Upper lobe of right lung (tissue), 1 donor: ENCODE measurements at regions not wholly inside any gene's neighbourhood (a gene's known extent, or its start where the extent isn't known, plus 50 kb on each side); places are given as distances from the start of the nearest gene placed in this dataset.

Experiments
- ATAC-seq: fragments of 200-7000 bp; cut with Tn5 transposase; one replicate; pipeline ENCODE4 v1.9.1; 2020; ENCODE audit warnings: mild to moderate bottlenecking, moderate library complexity
- DNase-seq: peaks from one replicate; pipeline ENCODE4 v3.0.0-alpha.2; 2020
- H3K27ac ChIP-seq: fragments of 200-600 bp; one replicate; pipeline ENCODE4 v1.8.0; 2022
- H3K27me3 ChIP-seq: fragments of 200-600 bp; one replicate; pipeline ENCODE4 v1.8.0; 2022; ENCODE audit warnings: mild to moderate bottlenecking
- H3K36me3 ChIP-seq: fragments of 200-600 bp; one replicate; pipeline ENCODE4 v1.8.0; 2022
- H3K4me1 ChIP-seq: fragments of 200-600 bp; one replicate; pipeline ENCODE4 v1.8.0; 2022
- H3K4me3 ChIP-seq: fragments of 200-600 bp; one replicate; pipeline ENCODE4 v1.8.0; 2022; ENCODE audit warnings: mild to moderate bottlenecking
- H3K9me3 ChIP-seq: fragments of 200-600 bp; one replicate; pipeline ENCODE4 v1.8.0; 2022
- intact Hi-C: fragments of 100-400 bp; cut with DNase I; formaldehyde crosslinking; loops from one replicate; pipeline ENCODE4 v1.11.0; 2022
- TF ChIP-seq, protein P1 (sequence below): fragments of 200-600 bp; IDR thresholded peaks from one replicate; pipeline ENCODE4 v1.8.0; 2022; ENCODE audit warnings: antibody characterized with exemption
- donor health status: DM: no; HTN: yes; CAD: no; lungs with severe emphysema.

DNA sequence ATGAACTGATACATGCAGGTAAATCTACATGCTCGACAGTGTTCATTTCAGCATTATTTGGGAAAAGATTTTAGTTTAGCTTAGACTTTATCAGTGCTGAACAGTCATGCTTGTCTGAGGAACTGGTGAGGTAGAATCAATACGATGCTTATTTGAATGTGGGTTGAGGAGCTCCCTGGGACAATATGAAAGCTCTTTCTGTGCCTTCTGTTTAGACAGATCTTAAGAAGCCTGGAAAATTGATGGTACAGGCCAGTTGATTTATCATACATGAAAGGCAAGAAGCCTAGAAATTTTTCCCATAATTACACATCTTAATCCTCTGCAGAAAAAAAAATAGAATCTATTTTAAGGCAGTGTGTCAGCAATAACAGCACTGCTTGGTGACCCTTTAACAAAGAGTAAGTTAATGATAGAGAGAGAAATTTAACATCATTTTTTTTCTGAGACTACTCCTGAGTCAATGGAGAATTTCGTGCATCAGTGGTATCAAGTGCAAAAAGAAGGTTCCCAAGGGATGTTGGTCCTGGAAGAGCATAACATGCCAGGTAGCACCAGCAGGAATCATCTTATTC lies 252.2 kb upstream of the CDH20 start:
- Histone ChIP-seq H3K4me3 (no peak overlapping the region), H3K4me1 (no peaks in the 10 kb centered on the region), H3K9me3 (no peaks in the 10 kb centered on the region), H3K36me3 (no peaks in the 10 kb centered on the region), H3K27ac (no peak overlapping the region), H3K27me3 (no peaks in the 10 kb centered on the region)
- ATAC-seq (no peak), DNase-seq (no peak)
- TF ChIP-seq, protein P1, sequence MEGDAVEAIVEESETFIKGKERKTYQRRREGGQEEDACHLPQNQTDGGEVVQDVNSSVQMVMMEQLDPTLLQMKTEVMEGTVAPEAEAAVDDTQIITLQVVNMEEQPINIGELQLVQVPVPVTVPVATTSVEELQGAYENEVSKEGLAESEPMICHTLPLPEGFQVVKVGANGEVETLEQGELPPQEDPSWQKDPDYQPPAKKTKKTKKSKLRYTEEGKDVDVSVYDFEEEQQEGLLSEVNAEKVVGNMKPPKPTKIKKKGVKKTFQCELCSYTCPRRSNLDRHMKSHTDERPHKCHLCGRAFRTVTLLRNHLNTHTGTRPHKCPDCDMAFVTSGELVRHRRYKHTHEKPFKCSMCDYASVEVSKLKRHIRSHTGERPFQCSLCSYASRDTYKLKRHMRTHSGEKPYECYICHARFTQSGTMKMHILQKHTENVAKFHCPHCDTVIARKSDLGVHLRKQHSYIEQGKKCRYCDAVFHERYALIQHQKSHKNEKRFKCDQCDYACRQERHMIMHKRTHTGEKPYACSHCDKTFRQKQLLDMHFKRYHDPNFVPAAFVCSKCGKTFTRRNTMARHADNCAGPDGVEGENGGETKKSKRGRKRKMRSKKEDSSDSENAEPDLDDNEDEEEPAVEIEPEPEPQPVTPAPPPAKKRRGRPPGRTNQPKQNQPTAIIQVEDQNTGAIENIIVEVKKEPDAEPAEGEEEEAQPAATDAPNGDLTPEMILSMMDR, result no peak
- intact Hi-C loops, result no loop called here

DNA sequence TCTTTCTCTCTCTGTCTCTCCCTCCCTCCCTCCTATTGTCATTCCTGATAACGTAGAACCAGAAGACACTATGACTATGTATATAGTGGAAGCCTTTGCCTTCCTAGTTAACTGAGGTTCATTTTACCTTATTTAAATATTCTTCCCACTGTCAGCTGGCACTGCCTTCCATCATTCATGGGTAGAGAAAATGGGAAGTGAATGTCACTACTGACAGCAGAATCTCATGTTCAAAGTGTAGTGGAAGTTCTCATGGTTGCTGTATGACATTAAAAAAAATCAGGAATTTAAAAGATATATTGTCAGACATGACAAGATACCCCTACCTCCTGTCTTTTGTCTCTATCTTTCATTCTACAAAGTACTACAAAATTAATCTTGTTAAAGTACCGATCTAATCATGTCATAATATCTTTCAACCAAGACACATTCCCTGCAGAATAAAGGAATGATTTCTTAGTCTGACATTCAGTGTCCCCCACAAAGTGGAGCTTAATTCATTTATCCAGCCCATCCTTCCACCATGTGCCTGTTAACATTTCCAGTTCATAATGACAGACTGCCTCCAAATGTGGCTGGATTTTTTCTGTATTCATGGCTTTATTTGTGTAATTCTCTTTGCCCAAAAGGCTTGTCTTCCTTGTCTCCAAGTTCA lies 250.1 kb upstream of the CDH20 start:
- Histone ChIP-seq H3K27me3 (no peaks in the 10 kb centered on the region), H3K27ac (no peak overlapping the region), H3K9me3 (no peaks in the 10 kb centered on the region), H3K36me3 (no peaks in the 10 kb centered on the region), H3K4me1 (no peaks in the 10 kb centered on the region), H3K4me3 (no peak overlapping the region)
- TF ChIP-seq, protein P1, result no peak
- ATAC-seq (no peak), DNase-seq (no peak)
- intact Hi-C loops, result no loop called here

DNA sequence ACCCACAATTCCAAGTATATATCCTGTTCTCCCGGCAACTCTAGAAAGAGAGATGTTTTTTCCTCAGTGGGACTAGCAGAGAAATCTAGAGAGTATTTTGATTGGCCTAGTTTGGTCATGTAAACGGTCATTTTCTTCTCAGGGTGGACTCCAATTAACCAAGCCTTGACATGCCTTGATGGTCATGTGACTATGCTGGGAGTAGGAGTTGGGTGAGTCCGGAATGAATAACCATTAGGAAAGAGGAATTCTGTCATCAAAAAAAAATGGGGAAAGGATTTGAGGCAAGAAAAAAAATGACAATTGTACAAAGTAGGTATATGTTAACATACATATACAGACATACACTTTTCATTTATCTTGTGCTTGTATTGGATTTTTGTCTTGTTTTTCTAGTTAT lies 248.2 kb upstream of the CDH20 start:
- intact Hi-C loops, result no loop called here
- TF ChIP-seq, protein P1, result no peak
- Histone ChIP-seq H3K36me3 (no peaks in the 10 kb centered on the region), H3K27me3 (no peaks in the 10 kb centered on the region), H3K4me3 (no peak overlapping the region), H3K27ac (no peak overlapping the region), H3K4me1 (no peaks in the 10 kb centered on the region), H3K9me3 (no peaks in the 10 kb centered on the region)
- ATAC-seq (no peak), DNase-seq (no peak)

DNA sequence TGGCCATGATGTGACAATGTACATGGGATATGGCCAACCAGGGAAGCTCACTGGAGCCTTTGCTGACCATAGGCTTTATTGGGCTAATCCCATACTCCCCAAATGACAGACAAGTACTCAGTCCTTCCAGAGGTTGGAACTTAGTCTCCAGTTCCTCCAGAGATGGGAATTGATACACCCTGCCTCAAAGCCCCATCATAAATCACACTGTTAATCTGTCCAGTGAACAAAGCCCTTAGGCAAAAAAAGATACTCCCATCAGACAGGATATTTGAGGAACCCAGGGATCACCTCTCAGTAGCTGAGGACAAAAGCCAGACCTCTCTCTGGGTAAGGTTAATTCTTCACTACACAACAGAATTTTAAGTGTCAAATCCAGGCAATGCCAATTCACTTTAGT lies 247.5 kb upstream of the CDH20 start:
- TF ChIP-seq, protein P1, result no peak
- H3K9me3 ChIP-seq, result no peaks in the 10 kb centered on the region
- H3K4me3 ChIP-seq, result no peak overlapping the region
- H3K4me1 ChIP-seq, result no peaks in the 10 kb centered on the region
- intact Hi-C loops, result no loop called here
- no peak overlapping the region for H3K27ac ChIP-seq
- ATAC-seq (no peak), DNase-seq (no peak)
- no peaks in the 10 kb centered on the region for H3K27me3 ChIP-seq
- H3K36me3 ChIP-seq, result no peaks in the 10 kb centered on the region

DNA sequence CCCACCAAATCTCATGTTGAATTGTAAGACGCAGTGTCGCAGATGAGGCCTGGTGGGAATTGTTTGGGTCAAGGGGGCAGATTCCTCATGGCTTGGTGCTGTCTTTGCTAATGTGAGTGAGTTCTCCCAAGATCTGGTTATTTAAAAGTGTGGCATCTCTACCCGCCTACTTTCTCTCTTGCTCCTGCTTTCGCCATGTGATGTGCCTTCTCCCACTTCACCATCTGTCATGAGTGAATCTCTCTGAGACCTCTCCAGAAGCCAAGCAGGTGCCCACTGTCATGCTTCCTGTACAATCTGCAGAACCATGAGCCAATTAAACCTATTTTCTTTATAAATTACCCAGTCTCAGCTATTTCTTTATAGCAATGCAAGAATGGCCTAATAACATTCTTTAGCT lies 246.6 kb upstream of the CDH20 start:
- Histone ChIP-seq H3K36me3 (no peaks in the 10 kb centered on the region), H3K27ac (no peak overlapping the region), H3K4me1 (no peaks in the 10 kb centered on the region), H3K4me3 (no peak overlapping the region), H3K9me3 (no peaks in the 10 kb centered on the region), H3K27me3 (no peaks in the 10 kb centered on the region)
- DNase-seq, result no peak
- intact Hi-C loops, result no loop called here
- TF ChIP-seq, protein P1, result no peak
- ATAC-seq, result no peak
